Thoracic aorta (tissue), 2 donors: ENCODE measurements at regions not wholly inside any gene's neighbourhood (a gene's known extent, or its start where the extent isn't known, plus 50 kb on each side); places are given as distances from the start of the nearest gene placed in this dataset.

Source experiments
- ATAC-seq: fragments of 150-250 bp; one replicate; pipeline ENCODE4 v1.8.0; 2017; ENCODE audit warnings: low read depth; ENCODE audit not compliant: insufficient number of reproducible peaks, low FRiP score
- DNase-seq: peaks from one replicate; pipeline ENCODE4 v3.0.0-alpha.2; 2020; ENCODE audit warnings: low spot score
- H3K27ac ChIP-seq, 2 donors: fragments of 200-600 bp; sonication (generic); 1 replicate in 1 of 2; 2 replicates in 1 of 2; pipeline ENCODE4 v1.5.1; 2016; ENCODE audit warnings: mild to moderate bottlenecking in 2 of 2, moderate library complexity in 2 of 2
- H3K27me3 ChIP-seq: fragments of 200-600 bp; sonication (generic); replicated peaks from 2 replicates; pipeline ENCODE4 v1.6.0; 2016; ENCODE audit warnings: mild to moderate bottlenecking; ENCODE audit not compliant: insufficient read depth
- H3K36me3 ChIP-seq: fragments of 200-600 bp; sonication (generic); one replicate; pipeline ENCODE4 v1.5.1; 2016
- H3K4me1 ChIP-seq, 2 donors: fragments of 200-600 bp; sonication (generic); 1 replicate in 1 of 2; 2 replicates in 1 of 2; pipeline versions ENCODE4 v1.5.1 to v1.6.0; 2016; ENCODE audit warnings: low read depth in 2 of 2, mild to moderate bottlenecking in 1 of 2; ENCODE audit not compliant: control insufficient read depth in 1 of 2
- H3K4me3 ChIP-seq: fragments of 200-600 bp; sonication (generic); 2 replicates; pipeline ENCODE4 v1.5.1; 2016; ENCODE audit warnings: mild to moderate bottlenecking
- H3K9me3 ChIP-seq: fragments of 200-600 bp; sonication (generic); 2 replicates; pipeline ENCODE4 v1.5.1; 2016
- TF ChIP-seq, protein P1 (sequence below): fragments of 200-600 bp; sonication (generic); IDR thresholded peaks from one replicate; pipeline ENCODE4 v1.5.1; 2019; ENCODE audit warnings: antibody characterized with exemption

DNA sequence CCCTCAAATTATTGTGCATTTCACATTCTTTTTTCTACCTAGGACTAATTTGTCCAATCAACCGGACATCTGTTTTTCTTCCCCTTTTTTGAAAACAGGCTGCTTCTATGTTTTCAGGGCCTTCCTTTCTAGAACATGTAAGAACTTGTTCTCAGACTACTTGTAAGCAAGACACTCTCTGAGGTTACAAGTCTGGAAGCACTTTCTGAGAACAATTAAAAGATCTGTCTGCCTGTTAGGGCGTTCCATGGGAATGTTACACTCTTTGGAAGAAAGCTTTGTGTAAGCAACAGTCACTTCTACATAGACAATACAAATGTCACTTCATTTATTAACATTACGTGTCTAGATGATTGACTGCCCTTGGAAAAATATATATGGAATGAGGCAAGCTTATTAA is 50.9 kb upstream of the HSPB3 start:
- H3K27ac ChIP-seq = peak overlapping the region; percentile 34 to 49
- H3K27me3 ChIP-seq = no peaks in the 10 kb centered on the region
- ATAC-seq (no peak), DNase-seq (no peak)
- TF ChIP-seq, protein P1, sequence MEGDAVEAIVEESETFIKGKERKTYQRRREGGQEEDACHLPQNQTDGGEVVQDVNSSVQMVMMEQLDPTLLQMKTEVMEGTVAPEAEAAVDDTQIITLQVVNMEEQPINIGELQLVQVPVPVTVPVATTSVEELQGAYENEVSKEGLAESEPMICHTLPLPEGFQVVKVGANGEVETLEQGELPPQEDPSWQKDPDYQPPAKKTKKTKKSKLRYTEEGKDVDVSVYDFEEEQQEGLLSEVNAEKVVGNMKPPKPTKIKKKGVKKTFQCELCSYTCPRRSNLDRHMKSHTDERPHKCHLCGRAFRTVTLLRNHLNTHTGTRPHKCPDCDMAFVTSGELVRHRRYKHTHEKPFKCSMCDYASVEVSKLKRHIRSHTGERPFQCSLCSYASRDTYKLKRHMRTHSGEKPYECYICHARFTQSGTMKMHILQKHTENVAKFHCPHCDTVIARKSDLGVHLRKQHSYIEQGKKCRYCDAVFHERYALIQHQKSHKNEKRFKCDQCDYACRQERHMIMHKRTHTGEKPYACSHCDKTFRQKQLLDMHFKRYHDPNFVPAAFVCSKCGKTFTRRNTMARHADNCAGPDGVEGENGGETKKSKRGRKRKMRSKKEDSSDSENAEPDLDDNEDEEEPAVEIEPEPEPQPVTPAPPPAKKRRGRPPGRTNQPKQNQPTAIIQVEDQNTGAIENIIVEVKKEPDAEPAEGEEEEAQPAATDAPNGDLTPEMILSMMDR = no peak
- H3K4me3 ChIP-seq = no peak overlapping the region
- no peaks in the 10 kb centered on the region for H3K9me3 ChIP-seq
- no peaks in the 10 kb centered on the region for H3K36me3 ChIP-seq
- H3K4me1 ChIP-seq = peaks cover 11 to 36% of the 10 kb centered on the region in 2 donors

DNA sequence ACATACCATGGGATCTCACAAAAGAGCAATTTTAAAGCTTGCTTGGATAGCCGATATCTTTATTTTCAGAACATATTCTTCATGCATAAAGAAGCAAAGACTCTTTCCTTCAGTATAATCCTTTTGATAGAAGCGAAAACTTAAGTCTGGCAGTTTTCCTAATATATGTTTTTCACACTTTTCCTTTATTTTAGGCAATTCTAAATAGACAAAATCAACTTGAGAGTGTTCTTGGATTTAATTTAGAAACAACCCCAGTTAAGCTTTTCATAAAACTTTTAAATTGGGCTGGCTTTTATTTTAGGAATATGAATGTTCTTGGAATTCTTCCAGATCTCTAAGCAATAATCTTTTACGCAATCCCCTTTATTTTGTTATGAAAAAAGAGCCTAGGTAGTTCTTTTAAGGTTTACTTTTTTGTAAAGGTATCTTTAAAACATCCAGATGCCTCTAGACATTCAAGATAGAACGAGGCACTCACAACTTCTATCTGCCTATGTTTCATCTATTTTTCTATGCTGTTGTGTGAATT is 51.5 kb upstream of the HSPB3 start:
- no peak for ATAC-seq
- Histone ChIP-seq H3K27ac (peak overlapping the region; percentile 36 to 49), H3K36me3 (no peaks in the 10 kb centered on the region), H3K4me1 (peaks cover 11 to 36% of the 10 kb centered on the region in 2 donors), H3K9me3 (no peaks in the 10 kb centered on the region), H3K27me3 (no peaks in the 10 kb centered on the region), H3K4me3 (no peak overlapping the region)
- TF ChIP-seq, protein P1 = no peak
- DNase-seq = no peak

DNA sequence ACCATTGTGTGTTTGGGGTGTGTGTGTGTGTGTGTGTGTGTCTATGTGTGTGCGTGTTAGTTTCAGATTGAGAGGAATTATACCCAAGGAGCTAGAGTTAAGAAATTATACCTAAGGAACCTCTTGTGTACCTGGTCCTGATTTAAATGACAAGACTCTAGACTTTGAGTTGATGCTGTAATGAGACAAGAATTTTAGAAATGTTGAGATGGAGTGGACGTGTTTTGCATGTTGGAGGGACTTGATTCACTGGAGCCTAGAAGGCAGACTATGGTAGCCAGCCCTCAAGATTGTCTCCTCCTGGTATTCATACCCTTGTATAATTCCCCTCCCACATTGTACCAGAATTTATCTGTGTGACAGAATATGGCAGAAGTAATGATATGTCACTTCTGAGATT is 52.4 kb upstream of the HSPB3 start:
- DNase-seq (no peak), ATAC-seq (no peak)
- Histone ChIP-seq H3K36me3 (no peaks in the 10 kb centered on the region), H3K4me3 (no peak overlapping the region), H3K27me3 (no peaks in the 10 kb centered on the region), H3K27ac (peak overlapping the region; percentile 29 to 36), H3K9me3 (no peaks in the 10 kb centered on the region), H3K4me1 (peaks cover 11 to 36% of the 10 kb centered on the region in 2 donors)
- TF ChIP-seq, protein P1 = no peak

DNA sequence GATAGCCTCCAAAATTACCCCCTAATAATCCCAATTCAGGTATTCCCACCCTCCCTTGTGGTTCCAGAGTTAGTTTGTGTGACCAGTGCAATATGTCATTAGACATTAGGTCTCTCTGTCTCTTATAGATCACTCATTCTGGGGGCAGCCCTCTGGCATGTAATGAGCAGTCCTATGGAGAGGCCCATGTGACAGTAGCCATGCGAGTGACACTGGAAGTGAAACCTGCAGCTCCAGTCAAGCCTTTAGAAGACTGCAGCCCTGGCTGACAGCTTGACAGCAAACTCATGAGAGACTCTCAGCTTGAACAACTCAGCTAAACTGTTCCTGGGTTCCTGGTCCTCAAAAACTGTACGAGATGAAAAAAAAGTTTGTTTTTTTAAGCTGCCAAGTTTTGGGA is 54.0 kb upstream of the HSPB3 start:
- no peak for ATAC-seq
- DNase-seq = no peak
- Histone ChIP-seq H3K36me3 (no peaks in the 10 kb centered on the region), H3K4me1 (peaks cover 11 to 36% of the 10 kb centered on the region in 2 donors), H3K27ac (no peak overlapping the region), H3K27me3 (no peaks in the 10 kb centered on the region), H3K4me3 (no peak overlapping the region), H3K9me3 (no peaks in the 10 kb centered on the region)
- TF ChIP-seq, protein P1 = no peak

DNA sequence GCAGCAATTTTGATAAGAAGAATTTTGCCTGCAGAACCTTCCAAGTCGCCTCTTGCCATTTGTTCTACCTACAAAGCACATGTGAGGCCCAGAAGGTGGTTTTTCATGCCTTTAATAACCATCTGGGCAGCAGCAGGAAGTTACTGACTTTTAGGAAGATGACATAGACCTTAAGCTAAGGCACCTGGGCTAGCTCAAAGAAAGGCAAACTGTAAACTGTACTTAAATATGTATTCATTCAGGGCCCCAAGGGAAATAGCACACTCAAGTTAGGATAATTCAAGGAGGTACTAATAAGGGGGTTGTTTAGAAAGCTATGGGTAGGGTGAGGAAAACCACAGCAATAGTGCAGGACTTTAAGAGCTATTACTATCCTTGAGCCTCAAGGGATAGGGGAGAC is 57.3 kb upstream of the HSPB3 start:
- no peaks in the 10 kb centered on the region for H3K27me3 ChIP-seq
- TF ChIP-seq, protein P1 = no peak
- H3K27ac ChIP-seq = no peak overlapping the region
- peaks cover 0 to 19% of the 10 kb centered on the region in 2 donors for H3K4me1 ChIP-seq
- H3K4me3 ChIP-seq = no peak overlapping the region
- no peaks in the 10 kb centered on the region for H3K36me3 ChIP-seq
- ATAC-seq (no peak), DNase-seq (no peak)
- H3K9me3 ChIP-seq = no peaks in the 10 kb centered on the region
